Activated CD4-positive, CD25-positive, alpha-beta regulatory T cell (primary cell): ENCODE measurements at regions not wholly inside any gene's neighbourhood (a gene's known extent, or its start where the extent isn't known, plus 50 kb on each side); places are given as distances from the start of the nearest gene placed in this dataset.
"Not testable (repeated sequence)": the region's sequence is repeated elsewhere in the genome, so short reads cannot be mapped to it uniquely, and the experiment has no call there.

ENCODE experiments used
- DNase-seq, 4 experiments: peaks; one replicate each; lab custom pipeline; 2025; lab: John Stamatoyannopoulos, UW

GRCh38 chr11:45409587-45409986, 123.4 kb upstream of the SYT13 start:
- no peak for DNase-seq

- no peak for DNase-seq
These were observed 121.1 kb upstream of the SYT13 start for GRCh38 chr11:45407226-45407625.

- no peak for DNase-seq
These were observed 120.0 kb upstream of the SYT13 start for GRCh38 chr11:45405916-45406670.

- not testable (repeated sequence) for DNase-seq
These were observed 117.4 kb upstream of the SYT13 start for GRCh38 chr11:45403521-45403920.

- DNase-seq, result no peak
These were observed 116.0 kb upstream of the SYT13 start for GRCh38 chr11:45402049-45402630.

GRCh38 chr11:45400591-45400990, 114.5 kb upstream of the SYT13 start:
- DNase-seq, result no peak

GRCh38 chr11:45399166-45399565, 113.0 kb upstream of the SYT13 start:
- DNase-seq, result no peak

GRCh38 chr11:45398325-45398724, 112.2 kb upstream of the SYT13 start:
- DNase-seq, result no peak

- DNase-seq, result no peak
These were observed 110.3 kb upstream of the SYT13 start for GRCh38 chr11:45396394-45396793.

- DNase-seq, result no peak
These were observed 109.8 kb upstream of the SYT13 start for GRCh38 chr11:45395947-45396346.

GRCh38 chr11:45395421-45395820, 109.3 kb upstream of the SYT13 start:
- no peak for DNase-seq

GRCh38 chr11:45394294-45395085, 108.3 kb upstream of the SYT13 start:
- DNase-seq, result no peak

- DNase-seq, result no peak
These were observed 107.7 kb upstream of the SYT13 start for GRCh38 chr11:45393826-45394225.

- DNase-seq, result no peak
These were observed 107.2 kb upstream of the SYT13 start for GRCh38 chr11:45393334-45393733.

GRCh38 chr11:45392591-45393091, 106.5 kb upstream of the SYT13 start:
- DNase-seq, result no peak

GRCh38 chr11:45392154-45392553, 106.0 kb upstream of the SYT13 start:
- no peak for DNase-seq

GRCh38 chr11:45391168-45391850, 105.2 kb upstream of the SYT13 start:
- DNase-seq, result no peak

- DNase-seq, result no peak
These were observed 104.3 kb upstream of the SYT13 start for GRCh38 chr11:45390407-45390806.

GRCh38 chr11:45388472-45388871, 102.3 kb upstream of the SYT13 start:
- no peak for DNase-seq

GRCh38 chr11:45387885-45388284, 101.7 kb upstream of the SYT13 start:
- not testable (repeated sequence) for DNase-seq

GRCh38 chr11:45386972-45387371, 100.8 kb upstream of the SYT13 start:
- no peak for DNase-seq

- DNase-seq, result no peak
These were observed 99.7 kb upstream of the SYT13 start for GRCh38 chr11:45385844-45386243.
